ENCODE measurements at regions not wholly inside any gene's neighbourhood (a gene's known extent, or its start where the extent isn't known, plus 50 kb on each side); places are given as distances from the start of the nearest gene placed in this dataset.

GRCh38 chr3:82521657-82522056 lies 760.2 kb upstream of the GBE1 start:
- ChIA-PET POLR2A (no interaction called here), CTCF (no interaction called here)
- DNase-seq (ENCODE audit: extremely low spot score): no peak
- TF ChIP-seq SP1 (IDR thresholded peaks at IDR 0.05): no peak
- TF ChIP-seq NFRKB (IDR thresholded peaks at IDR 0.05): no peak
- TF ChIP-seq ZNF384 (IDR thresholded peaks at IDR 0.05): no peak
- TF ChIP-seq HDGF (IDR thresholded peaks at IDR 0.05; ENCODE audit: borderline replicate concordance): no peak
- no peak for TF ChIP-seq TARDBP (IDR thresholded peaks at IDR 0.05)
- TF ChIP-seq ELF4 (IDR thresholded peaks at IDR 0.05): no peak
- TF ChIP-seq ARNT (IDR thresholded peaks at IDR 0.05): no peak
- no peak for TF ChIP-seq FOXK2 (IDR thresholded peaks at IDR 0.05)
- no peak for TF ChIP-seq FOXM1 (IDR thresholded peaks at IDR 0.05; ENCODE audit: borderline replicate concordance)

GRCh38 chr3:82520846-82521245 lies 759.4 kb upstream of the GBE1 start:
- TF ChIP-seq PKNOX1 (IDR thresholded peaks at IDR 0.05): no peak
- no peak for TF ChIP-seq CTBP1 (IDR thresholded peaks at IDR 0.05; ENCODE audit: borderline replicate concordance)
- TF ChIP-seq FOXM1 (IDR thresholded peaks at IDR 0.05; ENCODE audit: borderline replicate concordance): no peak
- TF ChIP-seq LEF1 (IDR thresholded peaks at IDR 0.05; ENCODE audit: borderline replicate concordance): no peak
- no peak for TF ChIP-seq FOXA1 (IDR thresholded peaks at IDR 0.05)
- no peak for TF ChIP-seq ELF4 (IDR thresholded peaks at IDR 0.05)
- no peak for TF ChIP-seq ZNF384 (IDR thresholded peaks at IDR 0.05)
- TF ChIP-seq ARNT (IDR thresholded peaks at IDR 0.05): no peak
- no peak for TF ChIP-seq TARDBP (IDR thresholded peaks at IDR 0.05)
- no peak for TF ChIP-seq BHLHE40 (IDR thresholded peaks at IDR 0.05; ENCODE audit: borderline replicate concordance)
- no peak for TF ChIP-seq SUZ12 (IDR thresholded peaks at IDR 0.05)
- no peak for TF ChIP-seq L3MBTL2 (conservative IDR thresholded peaks at IDR 0.05)
- TF ChIP-seq SP1 (IDR thresholded peaks at IDR 0.05): no peak
- CTCF ChIA-PET: no interaction called here
- DNase-seq (ENCODE audit: extremely low spot score): no peak

GRCh38 chr3:82509951-82510603 lies 748.6 kb upstream of the GBE1 start:
- ChIA-PET POLR2A (no interaction called here), CTCF (no interaction called here)
- TF ChIP-seq BHLHE40 (IDR thresholded peaks at IDR 0.05; ENCODE audit: borderline replicate concordance): no peak
- no peak for TF ChIP-seq ZNF384 (IDR thresholded peaks at IDR 0.05)
- TF ChIP-seq PKNOX1 (IDR thresholded peaks at IDR 0.05): no peak
- no peak for TF ChIP-seq TARDBP (IDR thresholded peaks at IDR 0.05)
- TF ChIP-seq ELF4 (IDR thresholded peaks at IDR 0.05): no peak
- TF ChIP-seq LEF1 (IDR thresholded peaks at IDR 0.05; ENCODE audit: borderline replicate concordance): no peak
- TF ChIP-seq FOXA1 (IDR thresholded peaks at IDR 0.05): no peak
- TF ChIP-seq NFRKB (IDR thresholded peaks at IDR 0.05): no peak
- TF ChIP-seq FOXM1 (IDR thresholded peaks at IDR 0.05; ENCODE audit: borderline replicate concordance): no peak
- TF ChIP-seq ARNT (IDR thresholded peaks at IDR 0.05): no peak
- TF ChIP-seq CTBP1 (IDR thresholded peaks at IDR 0.05; ENCODE audit: borderline replicate concordance): no peak
- no peak for TF ChIP-seq SUZ12 (IDR thresholded peaks at IDR 0.05)
- no peak for TF ChIP-seq L3MBTL2 (conservative IDR thresholded peaks at IDR 0.05)
- no peak for DNase-seq (ENCODE audit: extremely low spot score)

More at GRCh38 chr3:82520846-82521245, 759.4 kb upstream of the GBE1 start:
- POLR2A ChIA-PET: no interaction called here

GRCh38 chr3:82509106-82509842 lies 747.8 kb upstream of the GBE1 start:
- POLR2A ChIA-PET: no interaction called here
- DNase-seq (ENCODE audit: extremely low spot score): no peak
- TF ChIP-seq FOXK2 (IDR thresholded peaks at IDR 0.05) (no peak), SP1 (IDR thresholded peaks at IDR 0.05) (no peak), ZNF384 (IDR thresholded peaks at IDR 0.05) (no peak), SUZ12 (IDR thresholded peaks at IDR 0.05) (no peak), L3MBTL2 (conservative IDR thresholded peaks at IDR 0.05) (no peak), FOXA1 (IDR thresholded peaks at IDR 0.05) (no peak), ARNT (IDR thresholded peaks at IDR 0.05) (no peak), HDGF (IDR thresholded peaks at IDR 0.05; ENCODE audit: borderline replicate concordance) (no peak), CTBP1 (IDR thresholded peaks at IDR 0.05; ENCODE audit: borderline replicate concordance) (no peak), NFRKB (IDR thresholded peaks at IDR 0.05) (no peak)
- CTCF ChIA-PET: no interaction called here

GRCh38 chr3:82506204-82506603 lies 744.8 kb upstream of the GBE1 start:
- ChIA-PET POLR2A (no interaction called here), CTCF (no interaction called here)
- no peak for DNase-seq (ENCODE audit: extremely low spot score)
- no peak for TF ChIP-seq FOXM1 (IDR thresholded peaks at IDR 0.05; ENCODE audit: borderline replicate concordance)
- no peak for TF ChIP-seq TARDBP (IDR thresholded peaks at IDR 0.05)
- no peak for TF ChIP-seq NFRKB (IDR thresholded peaks at IDR 0.05)
- no peak for TF ChIP-seq HDGF (IDR thresholded peaks at IDR 0.05; ENCODE audit: borderline replicate concordance)
- no peak for TF ChIP-seq FOXA1 (IDR thresholded peaks at IDR 0.05)
- TF ChIP-seq FOXK2 (IDR thresholded peaks at IDR 0.05): no peak

- no peak for DNase-seq (ENCODE audit: extremely low spot score)
- TF ChIP-seq SP1 (IDR thresholded peaks at IDR 0.05) (no peak), PKNOX1 (IDR thresholded peaks at IDR 0.05) (no peak), FOXA1 (IDR thresholded peaks at IDR 0.05) (no peak), BHLHE40 (IDR thresholded peaks at IDR 0.05; ENCODE audit: borderline replicate concordance) (no peak), ELF4 (IDR thresholded peaks at IDR 0.05) (no peak)
- ChIA-PET CTCF (no interaction called here), POLR2A (no interaction called here)
Observed at GRCh38 chr3:82505079-82505756, 743.8 kb upstream of the GBE1 start.

All from HEK293T (cell line).